ENCODE measurements at regions not wholly inside any gene's neighbourhood (a gene's known extent, or its start where the extent isn't known, plus 50 kb on each side); places are given as distances from the start of the nearest gene placed in this dataset.
"Not testable (repeated sequence)": the region's sequence is repeated elsewhere in the genome, so short reads cannot be mapped to it uniquely, and the experiment has no call there.

- no peak for DNase-seq
Observed at GRCh38 chr4:138656990-138657389, 358.6 kb upstream of the NOCT start.

GRCh38 chr4:138655985-138656384, 359.6 kb upstream of the NOCT start:
- DNase-seq = no peak

GRCh38 chr4:138655286-138655685, 360.3 kb upstream of the NOCT start:
- DNase-seq = no peak

- no peak for DNase-seq
Observed at GRCh38 chr4:138650929-138651448, 364.6 kb upstream of the NOCT start.

GRCh38 chr4:138650495-138650894, 365.1 kb upstream of the NOCT start:
- DNase-seq = no peak

GRCh38 chr4:138647433-138647832, 368.1 kb upstream of the NOCT start:
- no peak for DNase-seq

GRCh38 chr4:138646383-138646782, 369.2 kb upstream of the NOCT start:
- DNase-seq = no peak

GRCh38 chr4:138645289-138645688, 370.3 kb upstream of the NOCT start:
- DNase-seq = no peak

GRCh38 chr4:138644322-138644721, 371.3 kb upstream of the NOCT start:
- DNase-seq = no peak

- no peak for DNase-seq
Observed at GRCh38 chr4:138643827-138644226, 371.8 kb upstream of the NOCT start.

- DNase-seq = no peak
Observed at GRCh38 chr4:138639018-138639741, 376.4 kb upstream of the NOCT start.

- DNase-seq = no peak
Observed at GRCh38 chr4:138636781-138637180, 378.8 kb upstream of the NOCT start.

GRCh38 chr4:138634915-138635314, 380.7 kb upstream of the NOCT start:
- no peak for DNase-seq

- no peak for DNase-seq
Observed at GRCh38 chr4:138633580-138633904, 382.0 kb upstream of the NOCT start.

GRCh38 chr4:138632856-138633579, 382.6 kb upstream of the NOCT start:
- no peak for DNase-seq

GRCh38 chr4:138630666-138631065, 384.9 kb upstream of the NOCT start:
- no peak for DNase-seq

GRCh38 chr4:138629669-138630068, 385.9 kb upstream of the NOCT start:
- no peak for DNase-seq

GRCh38 chr4:138627096-138627495, 384.9 kb upstream of the SLC7A11 start:
- DNase-seq = no peak

GRCh38 chr4:138622362-138622761, 380.2 kb upstream of the SLC7A11 start:
- not testable (repeated sequence) for DNase-seq

- no peak for DNase-seq
Observed at GRCh38 chr4:138616775-138617174, 374.6 kb upstream of the SLC7A11 start.

- DNase-seq = no peak
Observed at GRCh38 chr4:138614398-138615142, 372.4 kb upstream of the SLC7A11 start.

- DNase-seq = no peak
Observed at GRCh38 chr4:138612428-138612827, 370.3 kb upstream of the SLC7A11 start.

GRCh38 chr4:138611721-138612120, 369.6 kb upstream of the SLC7A11 start:
- DNase-seq = no peak

GRCh38 chr4:138611017-138611416, 368.9 kb upstream of the SLC7A11 start:
- no peak for DNase-seq
